Stimulated activated CD8-positive, alpha-beta memory T cell treated with anti-CD3 and anti-CD28 coated beads, Interleukin-4, amount 100 ng/mL, for 48 hours (primary cell): ENCODE measurements at regions not wholly inside any gene's neighbourhood (a gene's known extent, or its start where the extent isn't known, plus 50 kb on each side); places are given as distances from the start of the nearest gene placed in this dataset.
A peak's percentile ranks its signal among the peaks of the same experiment; 100 is the strongest.
"Not testable (repeated sequence)": the region's sequence is repeated elsewhere in the genome, so short reads cannot be mapped to it uniquely, and the experiment has no call there.

ENCODE experiments used
- DNase-seq: peaks from one replicate; pipeline ENCODE4 v3.0.0-alpha.2; 2020

GRCh38 chr1:219430419-219430818 is 182.5 kb downstream of the ZC3H11B start:
- DNase-seq = no peak

GRCh38 chr1:219428651-219429050 is 184.3 kb downstream of the ZC3H11B start:
- DNase-seq = no peak

DNA sequence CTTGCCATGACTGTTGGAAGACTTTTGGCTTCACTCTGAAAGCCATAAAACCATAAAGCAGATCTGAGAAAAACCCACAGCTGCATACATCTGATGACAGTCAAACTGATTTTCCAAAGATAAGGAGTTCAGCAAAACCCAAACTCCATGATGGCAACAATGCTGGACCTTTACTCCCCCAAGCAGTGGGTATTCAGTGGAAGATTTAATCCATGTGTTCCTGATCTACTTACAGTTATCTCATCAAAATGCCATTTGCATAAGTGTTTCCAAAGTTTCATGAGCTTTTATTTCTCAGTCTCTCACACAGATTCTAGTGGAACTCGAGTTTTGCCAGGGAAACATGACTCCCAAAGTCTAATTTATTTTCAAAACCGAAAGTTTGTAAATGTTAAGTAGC is 184.9 kb downstream of the ZC3H11B start:
- no peak for DNase-seq

DNA sequence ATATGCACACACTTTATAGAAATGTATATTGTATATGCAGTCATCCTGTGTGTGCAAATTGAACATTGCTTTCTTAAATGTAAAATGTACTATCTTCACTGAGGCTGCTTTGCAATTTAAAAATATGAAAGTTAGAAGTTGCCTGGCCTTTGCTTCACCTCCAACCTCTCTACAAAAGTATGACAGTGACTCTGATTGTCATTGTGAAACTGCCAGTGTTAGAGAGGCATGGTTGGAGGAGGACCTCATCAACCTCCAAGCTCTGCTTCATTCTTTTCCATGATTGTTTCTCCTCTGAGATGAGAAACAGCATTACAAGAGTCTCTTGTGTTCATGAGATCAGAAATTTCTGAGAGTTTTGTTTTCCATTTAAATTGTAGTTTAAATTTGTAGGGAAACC is 185.5 kb downstream of the ZC3H11B start:
- no peak for DNase-seq

DNA sequence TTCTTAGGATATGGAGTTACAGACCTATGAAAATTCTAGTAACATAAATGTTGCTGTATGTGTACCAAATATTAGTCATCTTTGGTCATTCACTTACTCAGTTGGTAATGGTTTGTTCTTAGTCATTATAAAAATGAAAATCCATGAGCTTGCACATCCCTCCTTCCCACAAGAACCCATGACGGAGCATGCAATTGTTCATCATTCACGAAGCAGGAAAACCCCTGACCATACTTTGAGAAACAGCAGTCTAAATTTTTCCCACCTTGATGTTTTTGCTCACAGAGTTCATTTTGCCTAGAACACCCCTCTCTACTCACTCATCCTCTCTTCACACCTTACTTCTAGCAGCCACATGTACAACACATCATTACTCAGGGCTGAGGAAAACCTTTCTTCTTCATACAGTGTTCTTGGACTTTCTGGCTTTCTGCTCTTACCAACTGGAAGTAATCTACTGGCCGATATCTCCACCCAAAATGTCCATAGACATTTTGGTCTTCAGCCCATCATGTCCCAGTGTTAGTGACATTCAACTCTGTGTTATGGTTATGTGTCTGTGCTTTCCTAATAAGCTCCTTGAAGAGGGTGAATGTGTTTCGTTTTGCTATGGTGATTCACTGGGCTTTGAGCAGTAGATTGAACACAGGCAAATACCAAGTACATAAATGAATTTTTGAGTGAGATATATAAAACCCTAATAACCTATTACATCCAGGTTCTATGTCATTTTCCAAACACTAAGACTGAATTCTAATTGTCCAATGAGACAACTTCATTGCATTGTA is 189.9 kb downstream of the ZC3H11B start:
- DNase-seq = no peak

GRCh38 chr1:219420913-219421312 is 192.0 kb downstream of the ZC3H11B start:
- no peak for DNase-seq

DNA sequence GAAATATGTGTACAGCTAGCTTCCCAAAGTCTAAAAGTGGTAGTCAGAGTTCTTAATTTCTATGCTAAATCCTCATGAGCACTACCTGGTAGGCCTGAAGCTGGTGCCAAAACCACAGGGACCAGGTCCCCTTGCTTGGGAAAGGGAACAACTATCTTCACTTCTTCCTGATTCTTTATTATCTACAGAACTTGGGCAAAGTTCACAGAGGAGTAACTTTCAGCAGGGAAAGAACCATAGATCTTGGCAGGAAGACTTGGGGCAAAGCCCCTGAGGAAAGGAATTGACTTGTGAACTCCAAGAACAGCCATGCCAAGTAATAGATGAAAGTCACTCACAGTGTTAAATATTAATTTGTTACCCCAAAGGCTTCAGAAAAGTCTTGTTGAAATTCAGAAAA is 193.0 kb downstream of the ZC3H11B start:
- no peak for DNase-seq

DNA sequence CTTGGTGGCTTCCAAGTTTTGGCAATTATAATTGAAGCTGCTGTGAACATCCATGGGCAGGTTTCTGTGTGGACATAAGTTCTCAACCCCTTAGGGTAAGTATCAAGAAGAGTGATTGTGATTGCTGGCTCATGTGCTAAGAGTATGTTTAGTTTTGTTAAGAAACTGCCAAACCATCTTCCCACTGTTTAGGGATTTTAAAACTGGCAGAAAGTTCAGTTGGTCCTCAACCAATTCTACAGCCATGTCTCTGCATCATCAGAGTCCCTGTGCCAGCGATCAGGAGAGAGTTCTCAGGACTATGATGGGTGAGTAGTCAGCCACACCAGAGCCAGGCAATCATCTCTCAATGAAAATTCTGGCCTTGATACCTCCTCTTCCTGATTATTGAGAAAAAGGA is 193.8 kb downstream of the ZC3H11B start:
- no peak for DNase-seq

- no peak for DNase-seq
Observed at GRCh38 chr1:219417610-219418009, 195.3 kb downstream of the ZC3H11B start.

DNA sequence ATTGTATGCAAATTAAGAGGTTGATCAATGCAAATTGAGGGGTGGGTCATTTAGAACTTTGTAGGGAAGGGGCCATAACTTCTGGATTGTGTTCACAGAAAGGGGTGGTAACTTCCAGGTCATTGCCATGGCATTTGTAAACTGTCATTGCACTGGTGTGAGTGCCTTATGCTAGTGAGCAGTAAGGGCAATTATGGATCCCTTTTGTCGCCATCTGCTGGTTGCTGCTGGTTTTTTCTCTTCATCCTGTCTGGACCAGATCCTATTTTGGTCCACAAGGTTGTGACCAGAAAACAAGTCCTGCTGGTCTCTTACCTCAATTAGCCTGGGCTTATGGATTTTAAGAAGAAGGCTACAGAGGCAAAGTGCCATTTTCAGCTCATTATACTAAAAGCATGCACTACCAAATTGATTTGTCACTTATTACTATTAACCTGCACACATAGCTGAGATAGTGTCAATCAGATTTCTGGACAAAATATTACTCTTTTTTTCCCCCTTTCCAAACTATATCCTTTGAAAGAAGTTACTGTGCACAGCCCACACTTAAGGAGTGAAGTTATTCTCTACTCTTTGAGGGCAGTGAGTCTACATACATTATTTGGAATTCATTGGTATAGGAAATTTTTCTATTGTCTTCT is 196.2 kb downstream of the ZC3H11B start:
- DNase-seq = peak; percentile 83

- no peak for DNase-seq
Observed at GRCh38 chr1:219415915-219416314, 197.0 kb downstream of the ZC3H11B start.

DNA sequence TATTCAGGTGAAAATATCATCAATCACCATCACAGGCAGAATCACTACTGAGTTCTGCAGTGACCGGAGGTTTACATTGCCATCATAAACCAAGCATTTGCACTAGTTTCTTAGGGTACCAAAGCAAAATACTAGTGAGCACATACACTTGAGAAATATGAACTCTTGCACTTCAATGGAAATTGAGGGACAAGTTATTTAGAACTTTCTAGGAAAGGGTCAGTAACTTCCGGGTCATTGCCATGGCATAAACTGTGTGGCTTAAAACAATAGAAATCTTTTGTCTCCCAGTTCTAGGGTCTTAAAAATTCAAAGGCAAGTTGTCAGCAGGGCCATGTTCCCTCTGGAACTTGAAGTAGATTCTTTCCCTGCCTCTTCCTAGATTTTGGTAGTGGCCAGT is 197.5 kb downstream of the ZC3H11B start:
- no peak for DNase-seq

DNA sequence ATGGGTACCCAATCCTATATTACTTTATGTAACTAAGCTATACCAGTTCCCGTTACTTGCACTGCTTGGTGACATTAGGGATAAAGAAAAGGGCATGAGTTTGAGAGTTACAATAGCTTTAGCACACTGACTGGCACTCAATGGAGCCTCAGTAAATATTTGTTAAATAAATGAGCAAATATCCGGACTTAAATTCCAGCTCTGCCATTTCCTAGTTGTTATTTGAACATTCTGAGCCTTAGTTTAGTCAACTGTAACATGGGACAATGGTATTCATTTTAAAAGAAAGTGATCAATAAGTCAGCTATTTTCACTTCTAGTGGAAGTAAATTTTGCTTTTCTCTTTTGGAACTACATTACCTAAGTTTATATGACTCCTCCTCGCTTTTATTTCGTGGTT is 198.7 kb downstream of the ZC3H11B start:
- DNase-seq = no peak

DNA sequence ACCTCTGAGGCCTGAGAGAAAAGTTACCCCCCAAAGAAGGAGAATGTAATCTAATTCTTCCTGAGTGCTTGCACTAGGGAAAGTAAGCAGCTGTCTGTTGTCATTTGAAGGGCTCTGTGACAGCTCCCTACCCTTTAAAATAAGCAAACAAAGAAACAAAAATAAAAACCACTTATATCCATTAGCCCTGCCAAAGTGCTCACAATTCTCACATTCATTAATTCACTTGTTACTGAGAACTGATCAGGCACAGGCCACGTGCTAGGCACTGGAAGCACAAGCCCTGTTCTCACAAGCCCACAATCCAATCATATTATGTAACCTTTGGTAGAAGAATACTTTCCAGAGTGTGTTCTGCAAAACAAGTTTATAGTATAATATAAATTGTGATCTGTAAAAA is 199.4 kb downstream of the ZC3H11B start:
- no peak for DNase-seq

- DNase-seq = no peak
Observed at GRCh38 chr1:219412772-219413171, 200.1 kb downstream of the ZC3H11B start.

DNA sequence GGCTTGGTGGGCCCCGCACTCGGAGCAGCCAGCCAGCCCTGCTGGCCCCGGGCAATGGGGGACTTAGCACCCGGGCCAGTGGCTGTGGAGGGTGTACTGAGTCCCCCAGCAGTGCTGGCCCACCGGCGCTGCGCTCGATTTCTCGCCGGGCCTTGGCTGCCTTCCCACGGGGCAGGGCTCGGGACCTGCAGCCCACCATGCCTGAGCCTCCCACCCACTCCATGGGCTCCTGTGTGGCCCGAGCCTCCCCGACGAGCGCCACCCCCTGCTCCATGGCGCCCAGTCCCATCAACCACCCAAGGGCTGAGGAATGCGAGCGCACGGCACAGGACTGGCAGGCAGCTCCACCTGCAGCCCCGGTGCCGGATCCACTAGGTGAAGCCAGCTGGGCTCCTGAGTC is 202.2 kb downstream of the ZC3H11B start:
- not testable (repeated sequence) for DNase-seq

DNA sequence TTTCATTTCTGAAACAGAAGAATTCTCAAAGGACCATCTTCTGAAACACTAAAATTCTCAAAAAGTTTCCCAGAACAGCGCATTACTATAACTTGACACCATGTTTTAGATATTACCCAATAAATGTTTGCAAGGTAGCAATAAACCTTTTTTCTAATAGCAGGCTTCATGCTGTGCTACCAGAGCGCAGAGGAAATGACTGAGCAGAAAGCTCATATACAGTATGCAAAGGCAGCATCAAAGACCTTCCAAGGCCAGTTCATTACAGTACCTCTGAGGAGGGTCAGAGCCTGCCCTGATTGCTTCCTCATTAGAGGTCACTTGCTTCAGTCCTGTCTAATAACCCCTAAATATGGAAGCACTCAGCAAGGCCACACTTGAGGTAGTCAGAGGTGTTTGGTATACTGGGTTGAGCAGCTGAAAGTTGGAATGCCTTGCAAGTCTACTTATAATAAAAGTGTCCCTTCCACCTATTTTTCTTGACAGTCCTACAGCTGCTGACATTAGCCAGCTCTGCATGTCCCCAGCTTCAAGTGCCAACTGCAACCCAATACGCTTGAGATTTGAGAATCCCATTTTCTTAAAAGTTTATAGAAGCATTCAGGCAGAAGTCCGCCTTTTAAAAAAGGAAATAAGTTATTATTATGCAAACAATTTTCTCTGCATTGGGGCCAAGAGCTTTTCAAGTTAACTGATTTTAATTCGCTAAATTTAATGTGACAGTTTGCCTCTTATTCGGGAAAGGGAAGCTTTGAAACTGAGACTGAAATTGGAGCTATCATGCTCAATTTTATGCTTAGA is 207.2 kb downstream of the ZC3H11B start:
- DNase-seq = no peak

GRCh38 chr1:219404629-219405028 is 208.3 kb downstream of the ZC3H11B start:
- no peak for DNase-seq

DNA sequence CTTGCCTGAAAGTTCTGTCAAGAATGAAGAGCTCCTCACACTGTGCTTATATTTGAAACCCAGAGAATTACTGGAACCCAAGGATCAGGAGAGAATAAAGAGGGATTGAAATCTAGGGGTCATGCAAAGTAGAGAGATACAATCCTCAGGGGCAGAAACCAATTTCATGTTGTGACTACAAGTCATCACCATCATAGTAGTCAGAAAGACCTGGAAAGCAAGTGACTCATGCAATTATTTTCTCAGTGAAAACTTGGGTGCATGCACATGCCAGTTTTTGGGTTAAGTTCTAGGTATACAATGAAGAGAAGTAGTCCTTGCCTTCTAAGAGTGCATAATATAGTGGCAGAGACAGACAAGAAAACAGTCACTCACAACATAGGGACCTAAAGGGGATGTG is 210.0 kb downstream of the ZC3H11B start:
- DNase-seq = no peak

DNA sequence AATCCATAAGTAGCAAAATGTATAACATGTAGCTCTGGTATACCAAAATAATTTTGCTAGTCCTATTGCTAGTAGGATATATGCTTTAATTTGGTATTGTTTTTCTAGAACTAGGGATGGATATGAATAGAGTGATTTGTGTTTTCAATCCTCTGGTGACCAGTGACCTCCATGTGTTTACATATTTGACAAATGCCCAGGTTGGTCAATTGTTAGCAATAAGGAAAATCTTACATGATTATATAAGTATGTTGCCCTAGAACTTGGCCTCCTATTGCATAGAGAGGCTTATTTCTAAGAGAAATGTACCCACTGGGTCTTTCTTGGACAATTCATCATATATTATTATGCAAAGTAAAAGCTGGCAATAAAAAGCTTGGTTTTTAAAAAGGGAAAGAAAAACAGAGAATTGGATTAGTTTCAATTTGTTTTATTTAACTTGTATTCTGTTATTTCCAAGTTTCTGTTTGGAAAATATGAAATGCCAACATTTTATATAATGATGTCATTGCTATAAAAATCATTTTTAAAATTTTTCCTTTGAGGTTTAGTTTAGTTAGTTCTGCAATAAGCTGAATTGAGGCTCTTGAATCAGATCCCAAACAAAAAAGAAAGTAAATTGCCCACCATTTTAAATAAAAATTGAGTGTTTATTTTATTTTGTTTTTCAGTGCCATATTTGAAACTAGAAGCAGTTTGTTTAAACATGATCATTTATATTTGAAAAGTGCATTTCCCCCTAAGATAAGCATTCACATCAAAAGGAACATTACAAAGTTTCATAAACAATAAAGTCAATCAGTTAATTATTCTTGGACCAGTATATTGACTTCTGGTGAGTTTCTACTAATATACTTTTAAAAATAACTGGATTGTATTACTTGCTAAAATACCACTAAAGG is 210.9 kb downstream of the ZC3H11B start:
- DNase-seq = no peak

DNA sequence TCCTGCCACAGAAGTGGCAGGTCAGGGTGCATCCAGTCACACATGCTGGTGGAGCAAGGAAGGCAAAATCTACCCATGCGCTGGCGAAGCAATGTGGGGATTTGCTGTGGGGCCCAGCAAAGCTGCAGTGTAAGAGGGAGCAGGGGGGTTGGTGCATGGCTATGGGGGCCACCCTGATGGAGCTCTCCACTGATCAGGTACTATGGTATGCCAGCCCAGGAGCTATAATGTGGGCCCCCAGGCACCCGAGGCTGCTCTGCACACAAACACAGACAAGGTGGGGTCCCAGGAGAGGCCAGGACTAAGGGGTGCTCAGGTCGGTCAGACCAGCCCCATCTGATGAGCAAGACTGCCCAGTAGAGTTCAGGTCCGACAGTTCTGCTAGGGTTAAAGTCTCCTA is 213.5 kb downstream of the ZC3H11B start:
- DNase-seq = no peak

- DNase-seq = no peak
Observed at GRCh38 chr1:219398815-219399396, 214.0 kb downstream of the ZC3H11B start.
